Hepatocyte (in vitro differentiated cells): ENCODE measurements at regions not wholly inside any gene's neighbourhood (a gene's known extent, or its start where the extent isn't known, plus 50 kb on each side); places are given as distances from the start of the nearest gene placed in this dataset.

Experiments used
- DNase-seq: peaks from one replicate; pipeline ENCODE4 v3.0.0-alpha.2; 2016; ENCODE audit warnings: low spot score
- H2AFZ ChIP-seq: fragments of 200-600 bp; sonication (generic); 2 replicates; pipeline ENCODE4 v1.6.0; 2016; ENCODE audit warnings: antibody characterized with exemption, mild to moderate bottlenecking
- H3K27ac ChIP-seq: fragments of 200-600 bp; sonication (generic); 2 replicates; pipeline ENCODE4 v1.5.1; 2016; ENCODE audit warnings: mild to moderate bottlenecking
- H3K27me3 ChIP-seq: fragments of 200-600 bp; sonication (generic); 2 replicates; pipeline ENCODE4 v1.6.1; 2016
- H3K36me3 ChIP-seq: fragments of 200-600 bp; sonication (generic); replicated peaks from 2 replicates; pipeline ENCODE4 v1.5.1; 2016; ENCODE audit warnings: low read depth; ENCODE audit not compliant: insufficient read depth
- H3K4me1 ChIP-seq: fragments of 200-600 bp; sonication (generic); 2 replicates; pipeline ENCODE4 v1.5.1; 2016; ENCODE audit warnings: mild to moderate bottlenecking, moderate library complexity; ENCODE audit not compliant: insufficient read depth
- H3K4me2 ChIP-seq: fragments of 200-600 bp; sonication (generic); 2 replicates; pipeline ENCODE4 v1.6.0; 2016
- H3K4me3 ChIP-seq: fragments of 200-600 bp; sonication (generic); 2 replicates; pipeline ENCODE4 v1.5.1; 2016; ENCODE audit warnings: mild to moderate bottlenecking
- H3K79me2 ChIP-seq: fragments of 200-600 bp; sonication (generic); 2 replicates; pipeline ENCODE4 v1.6.0; 2017; ENCODE audit warnings: mild to moderate bottlenecking
- H3K9me2 ChIP-seq: fragments of 200-600 bp; sonication (generic); replicated peaks from 2 replicates; pipeline ENCODE4 v1.6.0; 2017; ENCODE audit warnings: mild to moderate bottlenecking; ENCODE audit not compliant: insufficient read depth
- H3K9me3 ChIP-seq: fragments of 200-600 bp; sonication (generic); 2 replicates; pipeline ENCODE4 v1.5.1; 2016; ENCODE audit warnings: low read depth, mild to moderate bottlenecking
- H4K20me1 ChIP-seq: fragments of 200-600 bp; sonication (generic); 2 replicates; pipeline ENCODE4 v1.6.0; 2016; ENCODE audit warnings: mild to moderate bottlenecking; ENCODE audit not compliant: insufficient read depth, poor library complexity, severe bottlenecking
- EZH2 ChIP-seq: fragments of 200-600 bp; sonication (generic); IDR thresholded peaks from 2 replicates; pipeline ENCODE4 v1.6.1; 2016; ENCODE audit warnings: antibody characterized with exemption, mild to moderate bottlenecking, borderline replicate concordance
- EZH2phosphoT487 ChIP-seq: fragments of 200-600 bp; sonication (generic); IDR thresholded peaks from one replicate; pipeline ENCODE4 v1.6.1; 2018; ENCODE audit warnings: antibody characterized with exemption, mild to moderate bottlenecking, low read depth, moderate library complexity; ENCODE audit not compliant: unreplicated experiment, severe bottlenecking
- WGBS: methylation state at CpG from one replicate; pipeline ENCODE4 v1.1.6; 2016; ENCODE audit warnings: low lambda C conversion rate; ENCODE audit errors: missing lambda C conversion rate; 5-methylcytosine and 5-hydroxymethylcytosine counted together
- TF ChIP-seq, protein P1 (sequence below): fragments of 200-600 bp; sonication (generic); IDR thresholded peaks from 2 replicates; pipeline ENCODE4 v1.5.1; 2016; ENCODE audit warnings: antibody characterized with exemption, mild to moderate bottlenecking; ENCODE audit not compliant: poor library complexity

DNA sequence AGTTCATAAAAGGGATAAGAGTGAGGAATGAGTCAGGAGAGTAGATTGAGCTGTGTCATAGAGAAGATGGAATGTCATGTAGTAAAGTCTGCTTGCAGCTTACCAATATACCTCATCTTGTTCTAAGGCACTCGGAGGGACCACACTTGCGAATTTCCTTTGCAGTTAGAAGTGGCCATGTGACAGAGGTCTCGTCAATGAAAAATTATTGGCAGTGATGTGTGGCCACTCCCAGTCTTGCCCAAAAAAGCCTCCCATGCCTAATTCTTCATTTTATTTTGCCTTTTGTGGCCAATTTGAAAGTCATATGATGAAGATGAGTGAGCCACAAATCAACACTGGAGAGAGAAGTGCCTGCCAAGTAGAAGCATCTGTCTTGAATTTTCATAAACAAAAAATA, 465.6 kb upstream of the ZNF385D start:
- H3K4me2 ChIP-seq = no peak overlapping the region
- no peak overlapping the region for H2AFZ ChIP-seq
- H3K27me3 ChIP-seq = no peaks in the 10 kb centered on the region
- DNase-seq = no peak
- TF ChIP-seq EZH2 (no peak), EZH2phosphoT487 (no peak)
- TF ChIP-seq, protein P1, sequence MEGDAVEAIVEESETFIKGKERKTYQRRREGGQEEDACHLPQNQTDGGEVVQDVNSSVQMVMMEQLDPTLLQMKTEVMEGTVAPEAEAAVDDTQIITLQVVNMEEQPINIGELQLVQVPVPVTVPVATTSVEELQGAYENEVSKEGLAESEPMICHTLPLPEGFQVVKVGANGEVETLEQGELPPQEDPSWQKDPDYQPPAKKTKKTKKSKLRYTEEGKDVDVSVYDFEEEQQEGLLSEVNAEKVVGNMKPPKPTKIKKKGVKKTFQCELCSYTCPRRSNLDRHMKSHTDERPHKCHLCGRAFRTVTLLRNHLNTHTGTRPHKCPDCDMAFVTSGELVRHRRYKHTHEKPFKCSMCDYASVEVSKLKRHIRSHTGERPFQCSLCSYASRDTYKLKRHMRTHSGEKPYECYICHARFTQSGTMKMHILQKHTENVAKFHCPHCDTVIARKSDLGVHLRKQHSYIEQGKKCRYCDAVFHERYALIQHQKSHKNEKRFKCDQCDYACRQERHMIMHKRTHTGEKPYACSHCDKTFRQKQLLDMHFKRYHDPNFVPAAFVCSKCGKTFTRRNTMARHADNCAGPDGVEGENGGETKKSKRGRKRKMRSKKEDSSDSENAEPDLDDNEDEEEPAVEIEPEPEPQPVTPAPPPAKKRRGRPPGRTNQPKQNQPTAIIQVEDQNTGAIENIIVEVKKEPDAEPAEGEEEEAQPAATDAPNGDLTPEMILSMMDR = no peak
- H3K9me2 ChIP-seq = no peaks in the 10 kb centered on the region
- no peaks in the 10 kb centered on the region for H3K9me3 ChIP-seq
- H4K20me1 ChIP-seq = no peaks in the 10 kb centered on the region
- H3K36me3 ChIP-seq = no peaks in the 10 kb centered on the region
- H3K79me2 ChIP-seq = no peaks in the 10 kb centered on the region
- no peak overlapping the region for H3K27ac ChIP-seq
- no peak overlapping the region for H3K4me3 ChIP-seq
- 94% methylated on average over 3 of the region's 3 CpGs for WGBS
- H3K4me1 ChIP-seq = no peaks in the 10 kb centered on the region

DNA sequence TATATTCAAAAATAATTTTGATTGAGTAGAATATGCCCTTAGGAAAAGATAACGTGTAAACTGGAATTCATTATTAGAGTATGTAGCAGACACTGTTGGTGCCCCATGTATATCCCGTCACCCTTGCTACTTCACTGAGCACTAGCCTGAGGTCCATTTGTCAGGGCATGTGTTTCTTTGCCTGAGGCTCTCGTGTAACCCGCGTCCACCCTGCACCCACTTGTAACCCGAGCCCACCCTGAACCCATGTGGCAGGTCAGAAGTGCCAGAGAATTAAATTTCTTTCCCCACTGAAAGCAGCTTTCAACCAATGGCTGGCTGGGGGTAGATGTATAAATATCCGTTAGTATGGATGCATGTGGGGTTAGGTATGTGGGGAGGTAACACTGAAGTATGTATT, 474.2 kb upstream of the ZNF385D start:
- no peak for DNase-seq
- Histone ChIP-seq H3K4me1 (no peaks in the 10 kb centered on the region), H3K36me3 (no peaks in the 10 kb centered on the region), H3K27me3 (no peaks in the 10 kb centered on the region), H3K79me2 (no peaks in the 10 kb centered on the region), H2AFZ (no peak overlapping the region), H3K9me2 (no peaks in the 10 kb centered on the region), H3K4me2 (no peak overlapping the region), H3K4me3 (no peak overlapping the region), H3K9me3 (no peaks in the 10 kb centered on the region), H4K20me1 (no peaks in the 10 kb centered on the region), H3K27ac (no peak overlapping the region)
- TF ChIP-seq EZH2 (no peak), EZH2phosphoT487 (no peak)
- TF ChIP-seq, protein P1 = no peak
- 73% methylated on average over 7 of the region's 7 CpGs for WGBS

DNA sequence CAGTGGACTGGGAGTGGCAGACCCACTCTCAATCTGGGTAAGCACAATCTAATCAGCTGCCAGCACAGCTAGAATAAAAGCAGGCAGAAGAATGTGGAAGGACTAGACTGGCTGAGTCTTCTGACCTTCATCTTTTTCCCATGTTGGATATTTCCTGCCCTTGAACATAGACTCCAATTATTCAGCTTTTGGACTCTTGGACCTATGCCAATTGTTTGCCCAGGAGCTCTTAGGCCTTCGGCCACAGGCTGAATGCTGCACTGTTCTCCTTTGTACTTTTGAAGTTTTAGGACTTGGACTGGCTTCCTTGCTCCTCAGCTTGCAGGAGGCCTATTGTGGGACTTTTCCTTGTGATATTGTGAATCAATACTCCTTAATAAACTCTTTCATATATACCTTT, 477.7 kb upstream of the ZNF385D start:
- Histone ChIP-seq H3K4me2 (no peak overlapping the region), H3K9me2 (no peaks in the 10 kb centered on the region), H2AFZ (no peak overlapping the region), H3K79me2 (no peaks in the 10 kb centered on the region), H3K27ac (no peak overlapping the region), H3K4me3 (no peak overlapping the region), H3K9me3 (no peaks in the 10 kb centered on the region), H3K27me3 (no peaks in the 10 kb centered on the region), H3K36me3 (no peaks in the 10 kb centered on the region), H3K4me1 (no peaks in the 10 kb centered on the region), H4K20me1 (no peaks in the 10 kb centered on the region)
- 83% methylated on average over 1 of the region's 1 CpG for WGBS
- TF ChIP-seq EZH2phosphoT487 (no peak), EZH2 (no peak)
- TF ChIP-seq, protein P1 = no peak
- no peak for DNase-seq

DNA sequence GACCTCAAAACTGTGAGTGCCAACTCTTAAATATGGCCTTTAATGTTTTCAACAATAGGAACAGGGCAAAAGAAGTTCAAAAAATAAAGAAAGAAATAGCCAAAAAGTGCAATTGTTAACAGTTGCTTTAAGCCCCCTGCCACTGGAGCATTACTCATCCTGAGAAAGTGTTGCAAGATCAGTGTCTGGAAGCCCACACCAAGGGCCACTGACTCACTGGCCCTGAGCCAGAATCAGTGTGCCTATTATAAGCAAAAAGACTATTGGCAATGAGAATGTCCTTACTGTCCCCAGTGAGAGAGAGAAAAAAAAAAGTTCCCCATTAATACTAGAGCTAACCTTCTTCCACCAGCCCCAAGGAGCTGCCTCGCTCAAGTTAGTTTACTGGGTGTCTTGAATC, 480.1 kb upstream of the ZNF385D start:
- H3K9me2 ChIP-seq = no peaks in the 10 kb centered on the region
- H3K9me3 ChIP-seq = no peaks in the 10 kb centered on the region
- TF ChIP-seq, protein P1 = no peak
- TF ChIP-seq EZH2phosphoT487 = no peak
- no peak for TF ChIP-seq EZH2
- 92% methylated on average over 1 of the region's 1 CpG for WGBS
- H3K4me3 ChIP-seq = no peak overlapping the region
- no peak overlapping the region for H3K4me2 ChIP-seq
- no peak for DNase-seq
- no peaks in the 10 kb centered on the region for H3K79me2 ChIP-seq
- no peaks in the 10 kb centered on the region for H3K27me3 ChIP-seq
- no peaks in the 10 kb centered on the region for H3K4me1 ChIP-seq
- H3K27ac ChIP-seq = no peak overlapping the region
- H4K20me1 ChIP-seq = no peaks in the 10 kb centered on the region
- no peak overlapping the region for H2AFZ ChIP-seq
- H3K36me3 ChIP-seq = no peaks in the 10 kb centered on the region
